HepG2 (cell line): ENCODE measurements at regions not wholly inside any gene's neighbourhood (a gene's known extent, or its start where the extent isn't known, plus 50 kb on each side); places are given as distances from the start of the nearest gene placed in this dataset.

Experiments used
- ATAC-seq: fragments of 200-7000 bp; cut with Tn5 transposase; 3 replicates; pipeline ENCODE4 v1.9.1; 2020; ENCODE audit warnings: mild to moderate bottlenecking, moderate library complexity
- BruUV-seq: library from RNA; stranded (reverse); fragments of 400-500 nt; replicated peaks from 2 replicates; lab custom pipeline; 2021; lab: Mats Ljungman, UMichigan
- CTCF ChIA-PET: fragments of 300-600 bp; formaldehyde crosslinking; extraction: SDS; loops from one replicate; lab custom pipeline; 2021; ENCODE audit warnings: low total read pairs, inconsistent platforms, low intra/inter-chr PET ratio; lab: Yijun Ruan, JAX
- POLR2A ChIA-PET: fragments of 350-600 bp; sonication (Branson Sonifier 250); formaldehyde crosslinking; loops from one replicate; lab custom pipeline; 2020; ENCODE audit warnings: antibody characterized with exemption, inconsistent platforms; lab: Yijun Ruan, JAX
- DNase-seq: peaks from one replicate; pipeline ENCODE4 v3.0.0-alpha.2; 2015; ENCODE audit warnings: low spot score
- FAIRE-seq: peaks from 3 replicates; lab custom pipeline; 2011; peaks lifted over from hg19 to GRCh38; lab: Jason Lieb, UNC
- H2AFZ ChIP-seq: one replicate; pipeline ENCODE4 v1.6.1; 2011; ENCODE audit warnings: low read length, inconsistent platforms
- H3K27ac ChIP-seq: fragments of 300-600 bp; 3 replicates; pipeline ENCODE4 v1.8.0; 2011; ENCODE audit warnings: mixed run types, mild to moderate bottlenecking, mixed read lengths, low read length, inconsistent platforms; ENCODE audit not compliant: insufficient read depth; ENCODE audit errors: extremely low read length
- H3K27me3 ChIP-seq, 2 experiments: fragments of 200-600 bp in 1 of 2; 2 replicates in 1 of 2; 3 replicates in 1 of 2; pipeline versions ENCODE4 v1.6.0 to v1.8.0; 2011; ENCODE audit warnings: low read length in 2 of 2, mild to moderate bottlenecking in 2 of 2, moderate library complexity in 2 of 2, inconsistent platforms in 1 of 2; ENCODE audit not compliant: insufficient read depth in 2 of 2, control insufficient read depth in 1 of 2
- H3K36me3 ChIP-seq, 2 experiments: fragments of 200-600 bp in 1 of 2; replicated peaks in 1 of 2; 2 replicates in 1 of 2; 3 replicates in 1 of 2; pipeline versions ENCODE4 v1.5.1 to v1.8.0; 2011; ENCODE audit warnings: low read length in 2 of 2, inconsistent platforms in 1 of 2; ENCODE audit not compliant: insufficient read depth in 2 of 2, control insufficient read depth in 1 of 2
- H3K4me1 ChIP-seq: 2 replicates; pipeline ENCODE4 v1.5.1; 2012; ENCODE audit warnings: low read length, inconsistent platforms; ENCODE audit not compliant: insufficient read depth
- H3K4me2 ChIP-seq: 2 replicates; pipeline ENCODE4 v1.6.0; 2011; ENCODE audit warnings: low read depth, low read length, inconsistent platforms
- H3K4me3 ChIP-seq, 3 experiments: fragments of 200-600 bp in 1 of 3; sonication (generic), shearing (Covaris generic) in 1 of 3; replicated peaks in 1 of 3; 2 replicates each; pipeline ENCODE4 v1.5.1; 2011 to 2016; ENCODE audit warnings: low read length in 3 of 3, inconsistent platforms in 2 of 3, low read depth in 2 of 3, mild to moderate bottlenecking in 2 of 3, control low read depth in 1 of 3, mixed read lengths in 1 of 3; ENCODE audit not compliant: insufficient read depth in 1 of 3
- H3K79me2 ChIP-seq: one replicate; pipeline ENCODE4 v1.6.1; 2011; ENCODE audit warnings: low read length, inconsistent platforms; ENCODE audit not compliant: insufficient read depth
- H3K9ac ChIP-seq: 2 replicates; pipeline ENCODE4 v1.6.0; 2011; ENCODE audit warnings: mild to moderate bottlenecking, low read depth, low read length, inconsistent platforms; ENCODE audit not compliant: insufficient read depth
- H3K9me3 ChIP-seq: 2 replicates; pipeline ENCODE4 v1.5.1; 2012; ENCODE audit warnings: mild to moderate bottlenecking, low read length
- H4K20me1 ChIP-seq: 2 replicates; pipeline ENCODE4 v1.6.0; 2011; ENCODE audit warnings: inconsistent platforms, mild to moderate bottlenecking, low read length, moderate library complexity; ENCODE audit not compliant: insufficient read depth
- CEBPZ ChIP-seq: IDR thresholded peaks from 2 replicates; pipeline ENCODE4 v1.6.1; 2012; ENCODE audit warnings: low read length, improper control_type of control experiment
- CENPT ChIP-seq: sonication (generic); formaldehyde crosslinking; IDR thresholded peaks from 2 replicates; pipeline ENCODE4 v1.8.0; 2022; ENCODE audit warnings: low read depth, mild to moderate bottlenecking, moderate library complexity, missing genetic modification reagents
- FOXA3 ChIP-seq: IDR thresholded peaks from 2 replicates; pipeline ENCODE4 v1.6.1; 2016; ENCODE audit warnings: missing genetic modification reagents, missing compliant biosample characterization
- KLF12 ChIP-seq: sonication (generic); formaldehyde crosslinking; IDR thresholded peaks from 2 replicates; pipeline ENCODE4 v1.4.0; 2020; ENCODE audit warnings: missing genetic modification reagents, borderline replicate concordance
- RARG ChIP-seq: sonication (generic); formaldehyde crosslinking; IDR thresholded peaks from 2 replicates; pipeline ENCODE4 v1.4.0; 2020; ENCODE audit warnings: low read depth, mild to moderate bottlenecking, missing genetic modification reagents
- ZNF660 ChIP-seq: sonication (generic); formaldehyde crosslinking; IDR thresholded peaks from 2 replicates; pipeline ENCODE4 v1.5.1; 2020; ENCODE audit warnings: mild to moderate bottlenecking, low read depth, missing genetic modification reagents, borderline replicate concordance
- WGBS: methylation state at CpG from one replicate; pipeline ENCODE4 v1.1.6; 2017; ENCODE audit warnings: low lambda C conversion rate; 5-methylcytosine and 5-hydroxymethylcytosine counted together
- in situ Hi-C: cut with HindIII; loops from 2 replicates; pipeline ENCODE4 v1.10.0; 2017; ENCODE audit warnings: low pct_unique_long_range_greater_than_20kb; ENCODE audit not compliant: extremely low pct_ligation_motif_present
- intact Hi-C: fragments of 100-400 bp; cut with micrococcal nuclease; formaldehyde crosslinking; loops from one replicate; pipeline ENCODE4 v1.10.0; 2022; ENCODE audit not compliant: unreplicated experiment

- POLR2A ChIA-PET = no interaction called here
- ATAC-seq (no peak), FAIRE-seq (no peak), DNase-seq (no peak)
- CTCF ChIA-PET = no interaction called here
- Histone ChIP-seq H3K27me3 (peaks cover 3 to 25% of the 10 kb centered on the region in 2 experiments; a peak in 4 of 5 replicates), H2AFZ (no peak overlapping the region), H3K4me2 (no peak overlapping the region), H3K4me3 (no peak overlapping the region), H3K27ac (no peak overlapping the region), H3K4me1 (peaks cover 5% of the 10 kb centered on the region; the same call in 1 of the 2 replicates), H3K9ac (no peak overlapping the region), H3K79me2 (no peaks in the 10 kb centered on the region)
- WGBS = 6% methylated on average over 5 of the region's 5 CpGs
- intact Hi-C loops = no loop called here
- no TSS peak for BruUV-seq
- TF ChIP-seq ZNF660 (no peak), KLF12 (CRISPR knock-in tag) (no peak), FOXA3 (CRISPR knock-in tag) (no peak)
- TF ChIP-seq, all 625 proteins: peak for 0
- Histone ChIP-seq H4K20me1 (no peaks in the 10 kb centered on the region), H3K36me3 (no peaks in the 10 kb centered on the region), H3K9me3 (no peaks in the 10 kb centered on the region)
- in situ Hi-C loops = no loop called here
Observed at GRCh38 chr21:32881458-32881857, 109.9 kb upstream of the PAXBP1 start.

GRCh38 chr21:32884062-32884461, 112.5 kb upstream of the PAXBP1 start:
- TF ChIP-seq RARG (no peak), CEBPZ (no peak), CENPT (CRISPR knock-in tag) (no peak)
- TF ChIP-seq, all 625 proteins: peak for 0
- Histone ChIP-seq H3K9ac (no peak overlapping the region), H3K4me1 (peaks cover 5% of the 10 kb centered on the region; the same call in 1 of the 2 replicates), H3K4me3 (no peak overlapping the region), H2AFZ (no peak overlapping the region), H3K79me2 (no peaks in the 10 kb centered on the region), H3K27ac (no peak overlapping the region), H3K36me3 (no peaks in the 10 kb centered on the region), H3K4me2 (no peak overlapping the region), H3K27me3 (peaks cover 3 to 36% of the 10 kb centered on the region in 2 experiments; a peak in 4 of 5 replicates), H4K20me1 (no peaks in the 10 kb centered on the region), H3K9me3 (no peaks in the 10 kb centered on the region)
- DNase-seq (no peak), ATAC-seq (peak; percentile 74), FAIRE-seq (no peak)
- WGBS = 0% methylated on average over 3 of the region's 9 CpGs
- BruUV-seq = no TSS peak
- in situ Hi-C loops = no loop called here
- ChIA-PET CTCF (no interaction called here), POLR2A (no interaction called here)
- intact Hi-C loops = no loop called here
